C4-2B (cell line): ENCODE measurements at regions not wholly inside any gene's neighbourhood (a gene's known extent, or its start where the extent isn't known, plus 50 kb on each side); places are given as distances from the start of the nearest gene placed in this dataset.

Source experiments
- H3K27ac ChIP-seq: fragments of 450-650 bp; 2 replicates; pipeline ENCODE4 v1.5.1; 2017
- ZFX ChIP-seq: fragments of 450-650 bp; IDR thresholded peaks from 2 replicates; pipeline ENCODE4 v1.6.1; 2017
- TF ChIP-seq, protein P1 (sequence below): fragments of 450-650 bp; conservative IDR thresholded peaks from 2 replicates; pipeline ENCODE4 v1.5.1; 2017; ENCODE audit warnings: mild to moderate bottlenecking

DNA sequence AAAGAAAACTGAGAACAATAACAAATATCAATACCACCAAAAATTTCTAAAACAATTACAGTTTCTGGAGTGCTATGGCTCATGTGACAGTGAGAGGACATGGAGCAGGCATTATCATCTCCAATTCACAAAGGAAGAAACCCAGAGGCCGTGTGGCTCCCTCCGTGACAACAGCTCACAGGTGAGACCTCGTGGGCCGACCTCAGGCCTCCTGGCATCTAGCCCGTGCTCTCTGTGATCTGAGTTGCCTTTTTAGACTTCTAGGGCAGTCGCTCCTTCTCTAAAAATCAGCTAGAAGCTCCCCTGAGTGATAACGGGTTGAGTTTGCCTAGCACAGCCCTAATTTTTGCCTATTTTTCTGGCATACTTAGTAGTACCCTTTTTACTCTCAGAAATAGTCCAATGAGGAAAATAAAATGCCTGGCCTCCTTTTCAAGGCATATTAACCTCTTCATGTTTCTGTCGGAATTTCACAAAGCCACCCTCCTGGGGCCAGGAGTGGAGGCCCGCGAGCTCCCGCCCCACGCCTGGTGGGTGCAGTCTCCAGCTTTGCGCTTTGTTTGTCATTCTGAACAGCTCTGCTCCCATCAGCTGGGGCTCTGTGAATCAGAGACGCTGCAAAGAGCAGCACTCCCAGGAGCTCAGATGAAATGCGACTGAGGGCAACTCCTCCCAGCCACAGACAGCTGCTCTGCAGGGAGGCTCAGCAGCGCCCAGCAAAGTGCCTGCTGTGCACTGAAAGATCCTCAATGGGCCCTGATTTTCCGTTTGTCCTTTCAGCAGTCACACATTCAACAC, 292.5 kb downstream of the UQCRFS1 start:
- no peak overlapping the region for H3K27ac ChIP-seq
- TF ChIP-seq, protein P1, sequence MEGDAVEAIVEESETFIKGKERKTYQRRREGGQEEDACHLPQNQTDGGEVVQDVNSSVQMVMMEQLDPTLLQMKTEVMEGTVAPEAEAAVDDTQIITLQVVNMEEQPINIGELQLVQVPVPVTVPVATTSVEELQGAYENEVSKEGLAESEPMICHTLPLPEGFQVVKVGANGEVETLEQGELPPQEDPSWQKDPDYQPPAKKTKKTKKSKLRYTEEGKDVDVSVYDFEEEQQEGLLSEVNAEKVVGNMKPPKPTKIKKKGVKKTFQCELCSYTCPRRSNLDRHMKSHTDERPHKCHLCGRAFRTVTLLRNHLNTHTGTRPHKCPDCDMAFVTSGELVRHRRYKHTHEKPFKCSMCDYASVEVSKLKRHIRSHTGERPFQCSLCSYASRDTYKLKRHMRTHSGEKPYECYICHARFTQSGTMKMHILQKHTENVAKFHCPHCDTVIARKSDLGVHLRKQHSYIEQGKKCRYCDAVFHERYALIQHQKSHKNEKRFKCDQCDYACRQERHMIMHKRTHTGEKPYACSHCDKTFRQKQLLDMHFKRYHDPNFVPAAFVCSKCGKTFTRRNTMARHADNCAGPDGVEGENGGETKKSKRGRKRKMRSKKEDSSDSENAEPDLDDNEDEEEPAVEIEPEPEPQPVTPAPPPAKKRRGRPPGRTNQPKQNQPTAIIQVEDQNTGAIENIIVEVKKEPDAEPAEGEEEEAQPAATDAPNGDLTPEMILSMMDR = no peak
- TF ChIP-seq ZFX = no peak

DNA sequence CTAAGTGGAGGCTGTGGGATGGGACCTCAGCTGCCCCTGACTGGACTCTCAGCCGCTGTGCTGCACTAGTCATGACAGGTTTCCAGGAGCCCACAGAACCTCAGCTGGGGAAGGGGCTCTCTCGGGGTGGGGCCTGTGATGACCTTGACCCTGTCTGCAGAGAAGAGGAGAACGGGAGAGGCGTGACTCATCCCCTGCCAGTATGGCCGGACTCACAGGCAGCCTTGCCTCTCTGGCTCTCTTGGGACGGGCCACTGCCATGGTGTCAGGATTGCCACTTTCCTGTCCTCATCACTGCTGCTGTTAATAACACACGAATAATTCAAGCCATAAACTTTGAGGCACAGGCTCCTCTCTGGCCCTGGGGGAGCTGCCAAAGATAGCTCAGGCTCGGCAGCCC, 295.3 kb downstream of the UQCRFS1 start:
- TF ChIP-seq ZFX = no peak
- TF ChIP-seq, protein P1 = no peak
- H3K27ac ChIP-seq = no peak overlapping the region

DNA sequence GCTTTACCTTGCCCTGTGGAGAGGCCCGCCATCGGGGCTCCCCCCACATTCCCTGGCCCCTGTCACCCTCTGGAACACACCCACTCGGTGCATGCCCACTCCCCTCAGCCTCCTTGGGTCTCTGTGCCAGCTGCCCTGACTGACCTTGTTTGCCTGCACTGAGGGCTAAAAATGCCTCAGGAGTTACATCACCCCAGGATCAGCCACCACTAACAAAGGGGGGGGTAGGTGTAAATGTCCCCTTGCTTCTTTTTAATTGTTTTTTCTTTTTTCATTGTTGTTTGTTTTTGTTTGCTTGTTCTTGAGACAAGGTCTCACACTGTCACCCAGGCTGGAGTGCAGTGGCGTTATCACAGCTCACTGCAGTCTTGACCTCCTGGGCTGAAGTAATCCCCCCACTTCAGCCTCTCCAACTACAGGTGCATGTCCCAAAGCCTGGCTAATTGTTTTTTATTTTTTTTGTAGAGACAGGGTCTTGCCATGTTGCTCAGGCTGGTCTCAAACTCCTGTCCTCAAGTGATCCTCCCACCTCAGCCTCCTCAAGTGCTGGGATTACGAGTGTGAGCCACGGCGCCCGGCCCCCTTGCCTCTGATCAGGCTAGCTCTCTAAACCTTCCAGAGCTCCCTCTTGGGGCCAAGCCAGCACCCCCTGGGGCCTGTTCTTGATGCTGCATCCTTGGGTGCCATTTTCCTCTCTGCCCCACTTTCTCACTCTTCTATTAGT, 297.1 kb downstream of the UQCRFS1 start:
- H3K27ac ChIP-seq = no peak overlapping the region
- no peak for TF ChIP-seq ZFX
- TF ChIP-seq, protein P1 = no peak

DNA sequence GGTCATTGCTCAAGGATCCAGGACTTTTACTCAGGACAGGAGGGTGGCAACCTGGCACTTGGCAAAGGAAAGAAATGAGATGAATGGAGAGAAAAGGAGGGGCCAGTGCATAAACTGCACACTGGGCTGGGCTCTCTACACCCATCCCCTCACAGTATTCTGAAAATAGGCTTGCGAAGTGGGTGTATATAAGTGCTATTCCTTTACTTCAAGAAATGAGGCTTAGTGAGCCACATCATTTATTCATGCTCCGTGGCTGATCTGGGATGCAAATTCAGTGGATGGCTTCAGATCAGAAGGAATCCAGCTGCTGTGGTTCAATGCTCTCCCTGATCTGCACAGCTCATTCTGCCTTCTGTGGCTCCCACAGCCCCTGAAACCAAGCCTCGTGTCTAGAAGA, 297.7 kb downstream of the UQCRFS1 start:
- no peak for TF ChIP-seq ZFX
- TF ChIP-seq, protein P1 = no peak
- no peak overlapping the region for H3K27ac ChIP-seq

DNA sequence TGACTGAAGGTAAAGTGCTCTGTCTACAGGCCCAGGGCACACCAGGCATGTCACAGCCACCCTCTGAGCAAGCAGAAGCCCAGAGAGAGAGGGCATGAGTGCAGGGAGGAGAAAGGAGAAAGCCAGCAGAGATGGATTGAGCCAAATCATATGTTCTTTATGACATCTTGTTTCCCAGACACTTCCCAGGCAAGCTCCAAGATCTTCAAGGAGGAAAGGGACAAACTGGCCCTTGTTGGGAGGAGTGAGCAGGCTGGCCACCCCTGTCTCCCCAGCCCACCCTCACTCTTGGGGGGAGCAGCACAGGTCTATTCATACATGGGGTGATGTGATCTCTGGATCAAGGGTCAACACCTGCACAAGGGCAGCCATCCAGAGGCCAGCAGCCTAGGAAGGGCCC, 298.8 kb downstream of the UQCRFS1 start:
- TF ChIP-seq, protein P1 = no peak
- no peak for TF ChIP-seq ZFX
- no peak overlapping the region for H3K27ac ChIP-seq

DNA sequence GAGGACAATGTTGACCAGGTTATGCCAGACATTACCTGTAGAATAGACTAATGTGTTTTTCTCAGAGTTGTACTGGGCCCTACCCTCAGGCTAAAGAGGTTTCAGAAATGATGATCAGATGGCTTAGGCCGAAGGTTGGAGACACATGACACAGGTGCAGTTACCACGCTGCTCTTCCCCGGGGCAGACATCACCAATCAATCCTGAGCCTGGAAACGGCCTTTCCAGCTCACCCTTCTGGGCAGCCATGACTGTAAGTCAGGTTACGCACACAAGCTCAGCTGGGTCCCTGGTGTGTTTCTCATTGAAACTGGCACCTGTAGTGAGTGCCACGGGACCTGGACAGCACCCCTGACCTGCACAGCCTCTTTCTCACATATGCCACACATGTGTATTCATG, 299.3 kb downstream of the UQCRFS1 start:
- TF ChIP-seq, protein P1 = no peak
- no peak for TF ChIP-seq ZFX
- no peak overlapping the region for H3K27ac ChIP-seq

DNA sequence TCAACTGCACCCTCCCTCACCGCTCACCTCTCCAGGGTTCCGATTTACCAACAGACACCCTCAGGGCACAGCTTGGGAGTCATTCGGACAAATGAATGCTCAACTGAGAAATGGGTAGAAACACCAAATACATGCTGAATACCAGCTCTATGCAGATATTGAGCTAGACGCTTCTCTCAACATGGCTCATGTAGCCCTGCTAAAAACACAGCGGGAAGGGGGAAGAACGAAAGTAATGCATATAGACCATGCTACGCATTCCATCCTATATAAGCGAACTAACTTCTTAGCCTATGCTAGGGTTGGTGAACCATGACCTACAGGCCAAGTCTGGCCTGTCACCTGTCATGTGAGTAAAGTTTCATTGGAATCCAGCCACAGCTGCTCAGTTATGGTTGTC, 304.0 kb downstream of the UQCRFS1 start:
- H3K27ac ChIP-seq = no peak overlapping the region
- no peak for TF ChIP-seq ZFX
- TF ChIP-seq, protein P1 = no peak
